Hepatocyte (in vitro differentiated cells): ENCODE measurements at regions not wholly inside any gene's neighbourhood (a gene's known extent, or its start where the extent isn't known, plus 50 kb on each side); places are given as distances from the start of the nearest gene placed in this dataset.

Experiments used
- DNase-seq: peaks from one replicate; pipeline ENCODE4 v3.0.0-alpha.2; 2016; ENCODE audit warnings: low spot score
- H2AFZ ChIP-seq: fragments of 200-600 bp; sonication (generic); 2 replicates; pipeline ENCODE4 v1.6.0; 2016; ENCODE audit warnings: antibody characterized with exemption, mild to moderate bottlenecking
- H3K27ac ChIP-seq: fragments of 200-600 bp; sonication (generic); 2 replicates; pipeline ENCODE4 v1.5.1; 2016; ENCODE audit warnings: mild to moderate bottlenecking
- H3K27me3 ChIP-seq: fragments of 200-600 bp; sonication (generic); 2 replicates; pipeline ENCODE4 v1.6.1; 2016
- H3K36me3 ChIP-seq: fragments of 200-600 bp; sonication (generic); replicated peaks from 2 replicates; pipeline ENCODE4 v1.5.1; 2016; ENCODE audit warnings: low read depth; ENCODE audit not compliant: insufficient read depth
- H3K4me1 ChIP-seq: fragments of 200-600 bp; sonication (generic); 2 replicates; pipeline ENCODE4 v1.5.1; 2016; ENCODE audit warnings: mild to moderate bottlenecking, moderate library complexity; ENCODE audit not compliant: insufficient read depth
- H3K4me2 ChIP-seq: fragments of 200-600 bp; sonication (generic); 2 replicates; pipeline ENCODE4 v1.6.0; 2016
- H3K4me3 ChIP-seq: fragments of 200-600 bp; sonication (generic); 2 replicates; pipeline ENCODE4 v1.5.1; 2016; ENCODE audit warnings: mild to moderate bottlenecking
- H3K79me2 ChIP-seq: fragments of 200-600 bp; sonication (generic); 2 replicates; pipeline ENCODE4 v1.6.0; 2017; ENCODE audit warnings: mild to moderate bottlenecking
- H3K9me2 ChIP-seq: fragments of 200-600 bp; sonication (generic); replicated peaks from 2 replicates; pipeline ENCODE4 v1.6.0; 2017; ENCODE audit warnings: mild to moderate bottlenecking; ENCODE audit not compliant: insufficient read depth
- H3K9me3 ChIP-seq: fragments of 200-600 bp; sonication (generic); 2 replicates; pipeline ENCODE4 v1.5.1; 2016; ENCODE audit warnings: low read depth, mild to moderate bottlenecking
- H4K20me1 ChIP-seq: fragments of 200-600 bp; sonication (generic); 2 replicates; pipeline ENCODE4 v1.6.0; 2016; ENCODE audit warnings: mild to moderate bottlenecking; ENCODE audit not compliant: insufficient read depth, poor library complexity, severe bottlenecking
- CTCF ChIP-seq: fragments of 200-600 bp; sonication (generic); IDR thresholded peaks from 2 replicates; pipeline ENCODE4 v1.5.1; 2016; ENCODE audit warnings: antibody characterized with exemption, mild to moderate bottlenecking; ENCODE audit not compliant: poor library complexity
- EZH2 ChIP-seq: fragments of 200-600 bp; sonication (generic); IDR thresholded peaks from 2 replicates; pipeline ENCODE4 v1.6.1; 2016; ENCODE audit warnings: antibody characterized with exemption, mild to moderate bottlenecking, borderline replicate concordance
- EZH2phosphoT487 ChIP-seq: fragments of 200-600 bp; sonication (generic); IDR thresholded peaks from one replicate; pipeline ENCODE4 v1.6.1; 2018; ENCODE audit warnings: antibody characterized with exemption, mild to moderate bottlenecking, low read depth, moderate library complexity; ENCODE audit not compliant: unreplicated experiment, severe bottlenecking
- WGBS: methylation state at CpG from one replicate; pipeline ENCODE4 v1.1.6; 2016; ENCODE audit warnings: low lambda C conversion rate; ENCODE audit errors: missing lambda C conversion rate; 5-methylcytosine and 5-hydroxymethylcytosine counted together

- H3K4me2 ChIP-seq, result no peak overlapping the region
- no peak overlapping the region for H2AFZ ChIP-seq
- H3K9me3 ChIP-seq, result no peaks in the 10 kb centered on the region
- no peaks in the 10 kb centered on the region for H3K9me2 ChIP-seq
- no peaks in the 10 kb centered on the region for H4K20me1 ChIP-seq
- H3K4me1 ChIP-seq, result no peaks in the 10 kb centered on the region
- H3K27me3 ChIP-seq, result no peaks in the 10 kb centered on the region
- H3K27ac ChIP-seq, result no peak overlapping the region
- H3K4me3 ChIP-seq, result no peak overlapping the region
- TF ChIP-seq EZH2 (no peak), EZH2phosphoT487 (no peak), CTCF (no peak)
- DNase-seq, result no peak
- H3K79me2 ChIP-seq, result no peaks in the 10 kb centered on the region
- whole genome bisulfite sequencing, result 58% methylated on average over 3 of the region's 3 CpGs
- H3K36me3 ChIP-seq, result no peaks in the 10 kb centered on the region
Observed at GRCh38 chr5:6266671-6267197, 111.6 kb downstream of the MED10 start.

GRCh38 chr5:6264394-6264793, 114.0 kb downstream of the MED10 start:
- H3K4me1 ChIP-seq, result no peaks in the 10 kb centered on the region
- H3K4me2 ChIP-seq, result no peak overlapping the region
- H3K27me3 ChIP-seq, result no peaks in the 10 kb centered on the region
- H3K9me2 ChIP-seq, result no peaks in the 10 kb centered on the region
- 84% methylated on average over 6 of the region's 6 CpGs for WGBS
- H3K9me3 ChIP-seq, result no peaks in the 10 kb centered on the region
- no peak overlapping the region for H3K4me3 ChIP-seq
- H4K20me1 ChIP-seq, result no peaks in the 10 kb centered on the region
- TF ChIP-seq EZH2 (no peak), CTCF (no peak), EZH2phosphoT487 (no peak)
- no peaks in the 10 kb centered on the region for H3K36me3 ChIP-seq
- no peak for DNase-seq
- H2AFZ ChIP-seq, result no peak overlapping the region
- H3K79me2 ChIP-seq, result no peaks in the 10 kb centered on the region
- H3K27ac ChIP-seq, result no peak overlapping the region

GRCh38 chr5:6262651-6263363, 115.5 kb downstream of the MED10 start:
- Histone ChIP-seq H3K4me1 (no peaks in the 10 kb centered on the region), H3K9me2 (no peaks in the 10 kb centered on the region), H4K20me1 (no peaks in the 10 kb centered on the region), H3K36me3 (no peaks in the 10 kb centered on the region), H2AFZ (no peak overlapping the region), H3K4me3 (no peak overlapping the region), H3K27me3 (no peaks in the 10 kb centered on the region), H3K79me2 (no peaks in the 10 kb centered on the region), H3K4me2 (no peak overlapping the region), H3K27ac (no peak overlapping the region), H3K9me3 (no peaks in the 10 kb centered on the region)
- WGBS, result 89% methylated on average over 13 of the region's 13 CpGs
- TF ChIP-seq EZH2 (no peak), CTCF (no peak), EZH2phosphoT487 (no peak)
- no peak for DNase-seq
